ENCODE measurements at regions not wholly inside any gene's neighbourhood (a gene's known extent, or its start where the extent isn't known, plus 50 kb on each side); places are given as distances from the start of the nearest gene placed in this dataset.

- no peak overlapping the region for H2AFZ ChIP-seq (replicated peaks; ENCODE audit: low read length, poor library complexity)
- BruUV-seq (replicated peaks): no TSS peak
- no peak overlapping the region for H4K91ac ChIP-seq (ENCODE audit: insufficient read depth, low read depth, low read length)
- no peak overlapping the region for H3K14ac ChIP-seq (replicated peaks; ENCODE audit: low read depth, low read length)
- no peaks in the 10 kb centered on the region for H3K4me1 ChIP-seq (ENCODE audit: control insufficient read depth, insufficient read depth, low read length)
- dilution Hi-C loops (cut with HindIII; ENCODE audit: low sequenced_read_pairs, unreplicated experiment): no loop called here
- ChIA-PET CTCF (no interaction called here), POLR2A (ENCODE audit: unreplicated experiment) (no interaction called here)
- DNase-seq: no peak
- no peaks in the 10 kb centered on the region for H3K9me3 ChIP-seq (ENCODE audit: control insufficient read depth, insufficient read depth, low read length)
- in situ Hi-C loops (cut with MboI; ENCODE audit: low sequenced_read_pairs): no loop called here
- H3K4me3 ChIP-seq (ENCODE audit: insufficient read depth, low read depth, low read length): no peak overlapping the region
- H3K27ac ChIP-seq (ENCODE audit: insufficient read depth, low read length): no peak overlapping the region
- no peak overlapping the region for H4K5ac ChIP-seq (ENCODE audit: low read depth, low read length)
- intact Hi-C loops (cut with micrococcal nuclease): no loop called here
- no peak overlapping the region for H4K8ac ChIP-seq (ENCODE audit: low read depth in 2 of 2, low read length in 2 of 2)
- H2BK20ac ChIP-seq (ENCODE audit: low read depth, low read length): no peak overlapping the region
- no peak overlapping the region for H2BK120ac ChIP-seq (ENCODE audit: low read depth, low read length)
- no peak overlapping the region for H2AK9ac ChIP-seq (replicated peaks; ENCODE audit: low read depth, low read length, poor library complexity)
- no peak overlapping the region for H3K56ac ChIP-seq (ENCODE audit: extremely low read depth, insufficient read depth, low read length)
- H3K18ac ChIP-seq (ENCODE audit: low read depth, low read length): no peak overlapping the region
- no peaks in the 10 kb centered on the region for H3K9me1 ChIP-seq (ENCODE audit: insufficient read depth, low read length)
- no peak overlapping the region for H3K4me2 ChIP-seq (ENCODE audit: low read depth, low read length)
- no peaks in the 10 kb centered on the region for H3K27me3 ChIP-seq (ENCODE audit: control insufficient read depth, insufficient read depth, low read length)
- no peak overlapping the region for H2BK15ac ChIP-seq (ENCODE audit: low read depth, low read length)
- TF ChIP-seq MXI1 (IDR thresholded peaks at IDR 0.05; ENCODE audit: borderline replicate concordance, low read depth, low read length) (no peak), CEBPB (IDR thresholded peaks at IDR 0.05; ENCODE audit: low read depth, low read length) (no peak), FOS (IDR thresholded peaks at IDR 0.05; ENCODE audit: low read depth, low read length) (no peak), RCOR1 (IDR thresholded peaks at IDR 0.05; ENCODE audit: insufficient replicate concordance, low read length) (no peak), MAFK (IDR thresholded peaks at IDR 0.05; ENCODE audit: low read depth, low read length) (no peak), CHD1 (IDR thresholded peaks at IDR 0.05; ENCODE audit: low read depth, low read length) (no peak), NFE2L2 (IDR thresholded peaks at IDR 0.05; ENCODE audit: low read depth, low read length) (no peak), POLR2A (IDR thresholded peaks at IDR 0.05; ENCODE audit: low read depth, low read length) (no peak), MAZ (IDR thresholded peaks at IDR 0.05; ENCODE audit: borderline replicate concordance, low read depth, low read length) (no peak), RFX5 (IDR thresholded peaks at IDR 0.05; ENCODE audit: low read depth, low read length) (no peak), RAD21 (IDR thresholded peaks at IDR 0.05; ENCODE audit: low read length) (no peak), USF2 (IDR thresholded peaks at IDR 0.05; ENCODE audit: low read depth, low read length) (no peak), SMC3 (IDR thresholded peaks at IDR 0.05; ENCODE audit: low read depth, low read length) (no peak), ELK1 (IDR thresholded peaks at IDR 0.05; ENCODE audit: borderline replicate concordance, low read depth, low read length) (no peak), BHLHE40 (IDR thresholded peaks at IDR 0.05; ENCODE audit: low read depth, low read length) (no peak)
- TF ChIP-seq, protein P1, sequence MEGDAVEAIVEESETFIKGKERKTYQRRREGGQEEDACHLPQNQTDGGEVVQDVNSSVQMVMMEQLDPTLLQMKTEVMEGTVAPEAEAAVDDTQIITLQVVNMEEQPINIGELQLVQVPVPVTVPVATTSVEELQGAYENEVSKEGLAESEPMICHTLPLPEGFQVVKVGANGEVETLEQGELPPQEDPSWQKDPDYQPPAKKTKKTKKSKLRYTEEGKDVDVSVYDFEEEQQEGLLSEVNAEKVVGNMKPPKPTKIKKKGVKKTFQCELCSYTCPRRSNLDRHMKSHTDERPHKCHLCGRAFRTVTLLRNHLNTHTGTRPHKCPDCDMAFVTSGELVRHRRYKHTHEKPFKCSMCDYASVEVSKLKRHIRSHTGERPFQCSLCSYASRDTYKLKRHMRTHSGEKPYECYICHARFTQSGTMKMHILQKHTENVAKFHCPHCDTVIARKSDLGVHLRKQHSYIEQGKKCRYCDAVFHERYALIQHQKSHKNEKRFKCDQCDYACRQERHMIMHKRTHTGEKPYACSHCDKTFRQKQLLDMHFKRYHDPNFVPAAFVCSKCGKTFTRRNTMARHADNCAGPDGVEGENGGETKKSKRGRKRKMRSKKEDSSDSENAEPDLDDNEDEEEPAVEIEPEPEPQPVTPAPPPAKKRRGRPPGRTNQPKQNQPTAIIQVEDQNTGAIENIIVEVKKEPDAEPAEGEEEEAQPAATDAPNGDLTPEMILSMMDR (conservative IDR thresholded peaks at IDR 0.05; ENCODE audit: low read depth, low read length): no peak
- no peak overlapping the region for H2BK5ac ChIP-seq (ENCODE audit: low read depth, low read length, poor library complexity, severe bottlenecking)
- no peaks in the 10 kb centered on the region for H4K20me1 ChIP-seq (ENCODE audit: insufficient read depth, low read length)
- H3K23ac ChIP-seq (ENCODE audit: low read depth, low read length): no peak overlapping the region
- 100% methylated on average over 1 of the region's 5 CpGs; no CpG with 5 or more reads in 1 of the 2 experiments for WGBS, 2 experiments (ENCODE audit: extremely low coverage in 2 of 2, insufficient read length in 1 of 2)
- no peaks in the 10 kb centered on the region for H3K79me1 ChIP-seq (ENCODE audit: low read depth in 1 of 2, low read length in 2 of 2)
- no peaks in the 10 kb centered on the region for H3K36me3 ChIP-seq (ENCODE audit: control insufficient read depth, insufficient read depth, low read length)
- ATAC-seq (ENCODE audit: low read depth): no peak
- H3K4ac ChIP-seq (ENCODE audit: low read depth, low read length): no peak overlapping the region
- H2AK5ac ChIP-seq (ENCODE audit: low read depth, low read length): no peak overlapping the region
- H3K9ac ChIP-seq (ENCODE audit: low read depth, low read length): no peak overlapping the region
Measured at GRCh38 chr13:64626105-64626504, 2604.0 kb downstream of the PCDH9 start.
